ENCODE measurements at regions not wholly inside any gene's neighbourhood (a gene's known extent, or its start where the extent isn't known, plus 50 kb on each side); places are given as distances from the start of the nearest gene placed in this dataset.

- H3K36me3 ChIP-seq (ENCODE audit: control insufficient read depth in 2 of 2, extremely low read depth in 1 of 2, insufficient read depth in 2 of 2, low read length in 2 of 2): no peaks in the 10 kb centered on the region
- CTCF ChIA-PET: interaction anchor here (0.7 to 1.1 kb wide), 3 partner anchors 10 to 243 kb away, joined by 3 read pairs; no protein-coding TSS in a partner anchor
- H2AFZ ChIP-seq (ENCODE audit: low read depth, low read length): no peak overlapping the region
- no peaks in the 10 kb centered on the region for H3K27me3 ChIP-seq (ENCODE audit: control insufficient read depth in 2 of 2, insufficient read depth in 2 of 2, low read length in 2 of 2)
- H3K79me2 ChIP-seq (ENCODE audit: control insufficient read depth, insufficient read depth, low read length): no peaks in the 10 kb centered on the region
- FAIRE-seq: no peak
- H3K4me1 ChIP-seq (ENCODE audit: control insufficient read depth, extremely low read depth, insufficient read depth, low read length): no peaks in the 10 kb centered on the region
- BruUV-seq (replicated peaks): no TSS peak
- H3K4me3 ChIP-seq (replicated peaks in 1 of 3; ENCODE audit: insufficient read depth in 1 of 3, low read depth in 1 of 3, low read length in 3 of 3): no peak overlapping the region
- POLR2A ChIA-PET: no interaction called here
- TF ChIP-seq JUN (IDR thresholded peaks at IDR 0.05; ENCODE audit: borderline replicate concordance, insufficient read depth, insufficient read length, low read depth) (no peak), POLR2A (IDR thresholded peaks at IDR 0.05; ENCODE audit: low read depth, low read length) (no peak), MAX (IDR thresholded peaks at IDR 0.05; ENCODE audit: insufficient read depth, insufficient read length) (no peak), EZH2 (IDR thresholded peaks at IDR 0.05; ENCODE audit: borderline replicate concordance, low read depth, low read length, severe bottlenecking) (no peak), MYC (IDR thresholded peaks at IDR 0.05; ENCODE audit: low read depth, low read length) (no peak), FOS (IDR thresholded peaks at IDR 0.05; ENCODE audit: borderline replicate concordance, insufficient read depth, low read length) (no peak), CTCF (IDR thresholded peaks at IDR 0.05; ENCODE audit: extremely low read depth in 1 of 2, insufficient read depth in 1 of 2, low read depth in 1 of 2, low read length in 2 of 2) (no peak), GATA2 (IDR thresholded peaks at IDR 0.05; ENCODE audit: insufficient read depth, insufficient read length, low read depth, low read length) (no peak), POLR2AphosphoS5 (IDR thresholded peaks at IDR 0.05; ENCODE audit: insufficient read depth, low read depth, low read length) (no peak)
- no peak overlapping the region for H3K9ac ChIP-seq (replicated peaks; ENCODE audit: extremely low read depth, insufficient read depth, low read length)
- H4K20me1 ChIP-seq (replicated peaks; ENCODE audit: control insufficient read depth, extremely low read depth, insufficient read depth, low read length): no peaks in the 10 kb centered on the region
- intact Hi-C loops (cut with micrococcal nuclease) (no loop called here), dilution Hi-C loops (cut with MboI; ENCODE audit: extremely low pct_ligation_motif_present, low sequenced_read_pairs) (no loop called here)
- DNase-seq (ENCODE audit: low read depth, low spot score): no peak
- H3K27ac ChIP-seq (ENCODE audit: insufficient read depth, low read depth, low read length): no peak overlapping the region
- H3K9me3 ChIP-seq (replicated peaks; ENCODE audit: control insufficient read depth, insufficient read depth, low read length): no peaks in the 10 kb centered on the region
- no peaks in the 10 kb centered on the region for H3K9me1 ChIP-seq (replicated peaks; ENCODE audit: control insufficient read depth, extremely low read depth, insufficient read depth, low read length)
- H3K4me2 ChIP-seq (ENCODE audit: insufficient read depth, low read length): no peak overlapping the region
Observed at GRCh38 chrX:69070949-69071650, 94.2 kb downstream of the PJA1 start.

Data from endothelial cell of umbilical vein (primary cell).